ENCODE measurements at regions not wholly inside any gene's neighbourhood (a gene's known extent, or its start where the extent isn't known, plus 50 kb on each side); places are given as distances from the start of the nearest gene placed in this dataset.

GRCh38 chr5:25646421-25647341, 1001.9 kb upstream of the CDH10 start:
- Histone ChIP-seq H3K9ac (ENCODE audit: low read length in 3 of 3) (no peak overlapping the region), H3K36me3 (ENCODE audit: control insufficient read depth in 2 of 3, insufficient read depth in 3 of 3, low read length in 3 of 3) (no peaks in the 10 kb centered on the region), H3K27me3 (ENCODE audit: control insufficient read depth, insufficient read depth, low read length) (no peaks in the 10 kb centered on the region), H3K9me3 (ENCODE audit: control insufficient read depth in 2 of 3, insufficient read depth in 1 of 3, low read length in 3 of 3) (no peaks in the 10 kb centered on the region), H3K4me1 (ENCODE audit: control insufficient read depth in 2 of 3, insufficient read depth in 2 of 3, low read depth in 1 of 3, low read length in 3 of 3) (no peaks in the 10 kb centered on the region), H3K4me3 (ENCODE audit: low read length in 3 of 3) (no peak overlapping the region), H3K27ac (ENCODE audit: low read depth in 2 of 2, low read length in 2 of 2) (no peak overlapping the region)
- DNase-seq = no peak
- intact Hi-C loops (cut with DNase I) = no loop called here
- TF ChIP-seq CTCF (IDR thresholded peaks at IDR 0.05; ENCODE audit: borderline replicate concordance, extremely low read depth, insufficient read depth) = no peak
- FAIRE-seq = no peak

- H3K36me3 ChIP-seq (ENCODE audit: control insufficient read depth in 2 of 3, insufficient read depth in 3 of 3, low read length in 3 of 3) = no peaks in the 10 kb centered on the region
- no peak overlapping the region for H3K9ac ChIP-seq (ENCODE audit: low read length in 3 of 3)
- H3K27me3 ChIP-seq (ENCODE audit: control insufficient read depth, insufficient read depth, low read length) = no peaks in the 10 kb centered on the region
- DNase-seq (no peak), FAIRE-seq (no peak)
- H3K4me1 ChIP-seq (ENCODE audit: control insufficient read depth in 2 of 3, insufficient read depth in 2 of 3, low read depth in 1 of 3, low read length in 3 of 3) = no peaks in the 10 kb centered on the region
- no peaks in the 10 kb centered on the region for H3K9me3 ChIP-seq (ENCODE audit: control insufficient read depth in 2 of 3, insufficient read depth in 1 of 3, low read length in 3 of 3)
- no peak for TF ChIP-seq CTCF (IDR thresholded peaks at IDR 0.05; ENCODE audit: borderline replicate concordance, extremely low read depth, insufficient read depth)
- intact Hi-C loops (cut with DNase I) = no loop called here
- no peak overlapping the region for H3K4me3 ChIP-seq (ENCODE audit: low read length in 3 of 3)
- no peak overlapping the region for H3K27ac ChIP-seq (ENCODE audit: low read depth in 2 of 2, low read length in 2 of 2)
Observed at GRCh38 chr5:25641124-25641523, 996.3 kb upstream of the CDH10 start.

GRCh38 chr5:25619273-25619672, 974.5 kb upstream of the CDH10 start:
- H3K27me3 ChIP-seq (ENCODE audit: control insufficient read depth, insufficient read depth, low read length) = no peaks in the 10 kb centered on the region
- no peaks in the 10 kb centered on the region for H3K4me1 ChIP-seq (ENCODE audit: control insufficient read depth in 2 of 3, insufficient read depth in 2 of 3, low read depth in 1 of 3, low read length in 3 of 3)
- H3K9me3 ChIP-seq (ENCODE audit: control insufficient read depth in 2 of 3, insufficient read depth in 1 of 3, low read length in 3 of 3) = no peaks in the 10 kb centered on the region
- no peak for TF ChIP-seq CTCF (IDR thresholded peaks at IDR 0.05; ENCODE audit: borderline replicate concordance, extremely low read depth, insufficient read depth)
- H3K9ac ChIP-seq (ENCODE audit: low read length in 3 of 3) = no peak overlapping the region
- H3K27ac ChIP-seq (ENCODE audit: low read depth in 2 of 2, low read length in 2 of 2) = no peak overlapping the region
- DNase-seq (no peak), FAIRE-seq (no peak)
- H3K36me3 ChIP-seq (ENCODE audit: control insufficient read depth in 2 of 3, insufficient read depth in 3 of 3, low read length in 3 of 3) = no peaks in the 10 kb centered on the region
- H3K4me3 ChIP-seq (ENCODE audit: low read length in 3 of 3) = no peak overlapping the region
- intact Hi-C loops (cut with DNase I) = no loop called here
